Suppressor macrophage treated with lipopolysaccharide for 1 hour (primary cell): ENCODE measurements at regions not wholly inside any gene's neighbourhood (a gene's known extent, or its start where the extent isn't known, plus 50 kb on each side); places are given as distances from the start of the nearest gene placed in this dataset.
A peak's percentile ranks its signal among the peaks of the same experiment; 100 is the strongest.

Experiments used
- DNase-seq, 3 donors: peaks; one replicate each; pipeline ENCODE4 v3.0.0-alpha.2; 2020 to 2022

DNA sequence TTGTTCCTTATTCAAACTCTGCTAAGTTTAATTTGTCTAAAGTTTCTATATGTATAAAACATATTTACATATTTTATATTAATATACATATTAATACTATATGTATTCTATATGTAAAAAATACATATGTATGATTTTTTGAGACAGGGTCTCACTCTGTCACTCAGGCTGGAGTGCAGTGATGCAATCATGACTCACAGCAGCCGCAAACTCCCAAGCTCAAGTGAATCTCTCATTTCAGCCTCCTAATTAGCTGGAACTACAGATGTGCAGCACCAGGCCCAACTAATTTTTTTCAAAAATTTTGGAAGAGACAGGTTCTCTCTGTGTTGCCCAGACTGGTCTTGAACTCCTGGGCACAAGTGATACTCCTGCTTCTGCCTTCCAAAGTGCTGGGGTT lies 684.9 kb downstream of the TRAM1L1 start:
- peak in 2 of 3 donors; percentile 12 to 33 for DNase-seq

DNA sequence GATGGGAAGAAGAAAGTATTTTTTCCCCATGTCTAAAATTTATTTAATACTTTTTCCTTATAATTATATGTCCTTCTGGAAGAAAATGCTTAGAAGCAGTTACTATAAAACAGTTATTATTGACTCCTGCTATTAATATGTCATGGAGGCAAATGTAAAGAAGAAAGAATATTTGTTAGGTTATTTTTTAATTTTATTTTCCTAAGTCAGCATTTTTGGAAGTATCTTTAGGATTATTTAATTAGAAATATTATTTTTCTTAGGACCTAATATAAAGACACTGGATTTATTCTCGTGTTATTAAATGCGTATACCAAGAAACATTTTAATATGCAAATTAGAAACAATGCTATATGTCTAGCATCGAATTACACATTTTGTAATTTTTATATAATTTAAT lies 687.7 kb downstream of the TRAM1L1 start:
- no peak for DNase-seq

DNA sequence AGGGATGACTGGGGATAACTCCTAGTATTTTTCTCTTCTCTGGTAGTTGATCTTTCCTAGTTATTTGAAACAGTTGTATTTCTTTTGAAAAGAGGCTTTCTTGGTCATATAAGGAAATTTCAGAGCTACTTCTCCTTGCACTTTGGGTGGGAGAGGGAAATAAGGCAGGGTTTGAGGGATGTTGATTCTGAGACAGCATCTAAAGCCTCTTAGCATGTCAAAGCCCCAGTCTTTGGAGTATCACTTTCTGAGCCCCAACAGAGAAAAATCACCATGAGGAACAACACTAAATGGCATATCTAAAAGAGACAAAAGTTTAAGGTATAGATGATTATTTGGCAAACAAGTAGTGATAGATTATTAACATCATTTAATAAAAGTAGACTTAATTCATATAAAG lies 688.1 kb downstream of the TRAM1L1 start:
- DNase-seq, result peak in 1 of 3 donors; percentile 32

DNA sequence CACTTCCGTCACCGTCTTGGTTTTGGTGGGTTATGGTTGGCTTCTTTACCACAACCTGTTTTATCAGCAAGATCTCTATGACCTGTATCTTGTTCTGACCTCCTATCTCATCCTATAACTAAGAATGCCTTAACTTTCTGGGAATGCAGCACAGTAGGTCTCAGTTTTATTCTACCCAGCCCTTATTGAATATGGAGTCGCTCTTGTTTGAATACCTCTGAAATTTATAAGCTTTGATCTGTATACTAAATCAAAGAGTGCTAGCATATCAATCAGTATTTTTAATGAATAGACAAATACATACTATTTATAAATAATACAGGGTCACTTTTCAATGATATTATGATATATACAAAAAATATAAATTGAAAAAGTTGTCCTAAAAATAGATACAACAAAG lies 690.0 kb downstream of the TRAM1L1 start:
- DNase-seq, result no peak

DNA sequence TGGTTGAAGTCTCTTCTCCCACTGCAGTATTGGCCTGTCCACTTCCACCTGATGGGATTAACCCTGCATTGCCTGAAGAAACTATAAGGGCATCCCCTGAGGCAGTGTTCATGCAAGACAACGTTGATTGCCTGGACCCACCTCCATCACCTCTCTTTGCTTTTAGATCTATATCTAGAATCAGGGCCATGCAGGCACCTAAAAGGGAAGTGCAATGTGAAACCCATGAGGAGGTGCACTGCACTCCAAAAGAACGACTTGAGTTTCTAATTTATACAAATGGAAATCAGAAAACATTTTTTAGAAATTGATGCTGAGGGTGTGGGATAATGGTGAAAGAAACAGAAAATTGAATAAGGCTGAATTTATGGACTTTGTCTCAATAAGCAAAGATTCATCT lies 694.4 kb downstream of the TRAM1L1 start:
- no peak for DNase-seq

DNA sequence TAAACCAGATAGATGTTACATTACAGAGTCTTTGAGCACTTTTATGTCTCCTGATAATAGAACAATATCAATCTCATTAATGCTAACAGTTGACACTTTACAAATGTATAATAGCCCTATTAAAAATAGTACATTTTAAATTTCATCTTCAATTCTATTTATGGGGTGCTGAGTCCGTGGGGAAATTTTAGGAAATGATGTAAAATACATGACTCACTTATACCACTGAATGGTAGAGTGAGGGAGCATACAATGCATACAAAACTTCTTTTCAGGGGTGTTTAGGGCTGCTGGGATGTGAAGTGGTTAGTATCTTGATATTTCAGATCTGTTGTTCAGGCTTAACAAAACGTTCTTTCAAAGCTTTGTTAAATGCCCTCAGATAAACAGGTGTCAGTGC lies 696.2 kb downstream of the TRAM1L1 start:
- DNase-seq, result peak; percentile 1 to 60 (median 36)

DNA sequence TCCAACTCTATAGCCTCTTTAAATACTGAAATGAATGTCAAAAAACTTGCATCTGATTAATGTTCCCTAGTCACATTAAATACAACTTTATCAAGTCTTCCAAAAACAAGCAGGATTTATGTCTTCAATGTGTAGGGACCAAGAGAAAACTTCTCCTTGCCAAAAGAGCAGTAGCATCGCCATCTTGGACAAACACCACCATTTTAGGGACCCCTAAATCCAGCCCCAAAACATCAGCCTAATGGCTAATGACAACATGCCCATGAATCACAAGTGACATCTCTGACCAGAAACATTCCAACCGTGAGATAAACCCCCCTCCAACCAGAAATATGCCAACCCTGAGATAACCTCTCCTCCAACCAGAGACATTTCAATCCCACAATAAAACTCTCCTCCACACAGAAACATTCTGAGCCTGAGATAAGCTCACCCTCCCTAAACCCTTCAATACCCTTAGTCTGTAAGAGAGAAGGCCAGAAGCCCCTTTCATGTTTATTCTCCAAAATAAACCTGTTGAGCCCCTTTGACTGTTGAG lies 697.4 kb downstream of the TRAM1L1 start:
- no peak for DNase-seq

DNA sequence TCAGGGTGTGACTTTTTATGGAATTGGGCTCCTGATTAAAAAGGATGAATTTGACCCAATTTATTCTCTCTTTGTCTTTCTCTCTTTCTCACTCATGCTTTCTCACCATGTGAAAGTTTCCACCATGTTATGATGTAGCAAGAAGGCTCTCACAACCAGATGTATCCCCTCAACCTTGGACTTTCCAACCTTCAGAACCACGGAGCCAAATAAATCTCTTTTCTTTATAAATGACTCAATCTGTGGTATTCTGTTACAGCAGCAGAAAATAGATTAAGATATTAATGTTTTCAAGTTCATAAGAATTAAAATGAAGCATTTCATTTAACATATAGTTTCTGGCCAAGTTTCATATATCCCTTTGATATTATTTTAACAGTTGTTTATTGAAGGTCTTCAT lies 698.5 kb downstream of the TRAM1L1 start:
- peak in 1 of 3 donors; percentile 7 for DNase-seq

DNA sequence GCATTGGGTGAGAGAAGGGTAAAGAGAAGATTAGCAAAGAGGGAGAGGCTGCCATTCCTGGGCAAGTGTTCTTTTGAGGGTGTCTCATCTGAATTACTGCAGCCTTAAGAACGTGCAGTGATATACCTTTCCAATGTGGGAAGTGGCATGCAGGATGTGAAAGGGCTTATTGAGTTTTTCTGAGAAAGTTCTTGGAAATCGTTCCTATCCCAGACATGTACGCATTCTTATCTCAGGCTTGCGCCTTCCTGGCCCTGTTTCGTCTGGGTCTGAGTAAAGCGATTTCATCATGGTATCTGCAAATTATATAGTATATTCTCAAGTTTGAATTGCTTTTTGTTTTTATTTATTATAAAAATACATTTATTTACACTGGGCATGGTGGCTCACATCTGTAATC lies 699.8 kb downstream of the TRAM1L1 start:
- DNase-seq, result no peak

DNA sequence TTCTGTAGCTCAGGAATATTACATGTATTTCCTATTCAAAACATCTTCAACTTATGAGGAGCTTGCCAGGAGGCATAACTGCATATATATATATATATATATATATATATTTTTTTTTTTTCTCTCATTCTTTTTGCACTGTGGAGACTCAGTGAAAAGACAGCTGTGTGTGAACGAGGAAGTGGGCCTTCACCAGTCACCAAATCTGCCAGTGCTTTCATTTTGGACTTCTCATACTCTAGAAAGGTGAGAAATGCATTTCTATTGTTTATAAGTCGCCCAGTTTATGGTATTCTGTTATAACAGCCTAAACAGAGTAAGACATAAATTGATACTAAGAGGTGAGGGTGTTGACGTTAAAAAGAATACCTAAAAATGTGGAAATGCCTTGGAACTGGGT lies 710.6 kb downstream of the TRAM1L1 start:
- DNase-seq, result no peak

DNA sequence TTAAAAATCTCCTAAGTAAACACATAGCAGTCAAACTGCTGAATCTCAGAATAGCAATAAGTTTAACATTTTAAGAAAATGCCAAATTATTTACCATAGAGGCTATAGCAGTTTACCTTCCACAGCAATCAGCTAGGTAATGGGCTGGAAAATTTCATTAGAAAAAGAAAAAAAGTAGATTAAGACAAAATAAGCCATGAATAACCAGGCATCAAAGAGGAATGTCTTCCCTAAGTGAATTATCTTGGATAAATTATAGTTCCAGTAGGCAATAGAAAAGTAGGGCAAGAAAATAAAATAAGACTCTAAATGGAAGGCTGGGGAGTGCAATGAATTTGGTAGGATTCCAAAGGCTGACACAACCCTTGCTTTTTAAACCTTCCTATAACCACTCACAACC lies 722.8 kb downstream of the TRAM1L1 start:
- no peak for DNase-seq

DNA sequence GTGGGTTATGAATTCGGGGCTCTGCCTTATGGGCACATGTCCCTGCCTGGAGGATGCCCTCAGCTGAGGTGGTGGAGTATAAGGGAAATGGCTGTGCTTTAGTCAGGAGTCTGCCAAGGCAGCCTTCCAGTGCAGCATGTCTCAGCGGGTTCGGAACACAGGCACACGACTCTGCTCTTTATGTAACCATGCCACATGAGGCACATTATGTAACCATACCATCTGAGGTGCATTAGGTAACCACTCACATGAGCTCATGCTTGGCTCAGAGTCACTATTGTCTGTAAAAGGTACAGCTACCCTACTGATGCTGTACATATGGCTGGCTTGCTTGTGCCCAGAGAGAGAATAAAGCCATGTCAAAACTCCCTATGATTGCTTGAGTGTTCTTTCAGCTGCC lies 723.6 kb downstream of the TRAM1L1 start:
- no peak for DNase-seq

DNA sequence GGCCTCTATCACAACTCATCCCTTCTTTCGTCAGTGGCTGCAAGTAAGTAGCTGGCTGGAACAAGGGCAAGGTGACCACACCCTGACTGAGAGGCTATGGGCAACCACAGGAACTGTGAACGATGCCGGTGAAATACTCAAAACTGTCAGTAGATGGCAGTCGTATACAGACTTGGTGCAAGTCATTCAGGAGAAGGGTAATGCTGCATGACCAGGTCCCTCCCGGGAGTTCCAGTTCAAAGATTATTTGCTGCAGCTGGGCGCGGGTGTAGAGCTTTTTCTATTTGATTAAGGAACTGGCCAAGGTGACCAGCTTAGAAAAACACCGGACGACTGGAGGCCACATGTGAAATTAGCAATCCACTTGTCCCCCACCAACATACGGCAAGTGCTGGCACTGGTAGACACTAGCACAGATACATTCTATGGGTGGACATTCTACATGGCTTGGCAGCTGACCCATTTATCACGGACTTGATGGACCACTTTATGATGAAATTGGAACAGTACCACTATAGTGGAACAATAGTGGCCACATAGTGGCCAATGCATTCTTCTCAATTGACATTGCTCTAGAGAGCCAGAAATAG lies 726.6 kb downstream of the TRAM1L1 start:
- DNase-seq, result peak; percentile 73 to 86 (median 84)

DNA sequence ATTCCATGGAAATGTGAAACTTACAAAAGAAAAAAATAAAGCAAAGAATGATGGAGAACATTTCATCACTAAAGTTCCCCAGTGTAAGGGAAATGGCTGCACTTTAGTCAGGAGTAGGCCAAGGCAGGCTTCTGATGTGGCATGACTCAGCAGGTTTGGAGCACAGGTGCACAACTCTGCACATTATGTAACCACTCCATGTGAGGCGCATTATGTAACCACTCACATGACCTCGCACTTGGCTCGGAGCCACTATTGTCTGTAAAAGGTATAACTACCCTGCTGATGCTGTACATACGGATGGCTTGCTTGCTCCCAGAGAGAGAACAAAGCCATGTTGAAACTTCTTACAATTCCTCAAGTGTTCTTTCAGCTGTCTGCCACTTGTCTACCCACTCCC lies 727.6 kb downstream of the TRAM1L1 start:
- no peak for DNase-seq

DNA sequence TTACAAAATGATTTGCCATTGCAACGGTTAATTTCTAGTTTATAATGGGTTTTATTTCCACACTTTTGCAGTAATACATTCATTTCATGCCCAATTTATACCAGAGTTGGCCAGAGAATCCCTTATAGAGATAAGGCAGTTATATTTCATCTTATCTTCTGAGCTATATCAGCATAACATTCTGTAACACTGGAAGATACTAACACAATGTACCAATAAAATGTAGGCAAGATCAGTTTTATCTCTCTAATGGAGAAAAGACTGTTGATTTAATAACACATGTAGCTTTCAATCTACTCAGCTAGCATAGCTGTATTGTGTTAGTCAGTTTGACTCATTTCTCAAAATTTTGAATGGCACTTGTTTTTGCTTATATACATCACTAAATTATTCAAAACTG lies 738.6 kb downstream of the TRAM1L1 start:
- no peak for DNase-seq

DNA sequence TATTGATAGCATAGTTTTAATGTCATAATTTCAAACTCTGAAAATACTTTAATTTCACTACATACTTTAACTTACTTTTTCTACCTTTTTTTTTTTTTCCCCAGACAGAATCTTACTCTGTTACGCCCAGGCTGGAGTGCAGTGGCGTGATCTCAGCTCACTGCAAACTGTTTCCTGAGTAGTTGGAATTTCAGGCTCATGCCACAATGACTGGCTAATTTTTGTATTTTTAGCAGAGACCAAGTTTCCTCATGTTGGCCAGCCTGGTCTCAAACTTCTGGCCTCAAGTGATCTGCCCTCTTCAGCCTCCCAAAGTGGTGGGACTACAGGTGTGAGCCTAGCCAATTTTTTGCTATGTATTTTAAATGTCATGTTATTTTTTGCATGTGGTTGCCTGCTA lies 741.6 kb downstream of the TRAM1L1 start:
- DNase-seq, result peak; percentile 52 to 54 (median 53)

DNA sequence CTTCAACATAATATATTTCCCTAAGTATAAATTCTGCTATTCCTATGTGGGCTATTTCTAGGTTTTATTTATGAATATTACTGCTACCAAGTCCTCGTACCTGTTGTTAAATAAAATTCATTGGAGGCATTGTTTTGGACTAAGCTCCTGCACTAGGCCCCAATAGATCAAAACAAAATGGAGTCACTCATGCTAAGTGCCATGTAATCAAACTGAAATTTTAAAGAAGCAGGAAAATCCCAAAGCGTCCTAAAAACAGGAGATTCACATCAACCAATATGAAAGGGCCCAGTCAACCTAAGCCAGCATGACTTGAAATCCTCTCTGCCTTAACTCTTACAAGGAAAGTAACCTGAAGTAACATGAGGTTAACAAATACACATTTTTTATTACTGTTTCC lies 743.2 kb downstream of the TRAM1L1 start:
- DNase-seq, result no peak

DNA sequence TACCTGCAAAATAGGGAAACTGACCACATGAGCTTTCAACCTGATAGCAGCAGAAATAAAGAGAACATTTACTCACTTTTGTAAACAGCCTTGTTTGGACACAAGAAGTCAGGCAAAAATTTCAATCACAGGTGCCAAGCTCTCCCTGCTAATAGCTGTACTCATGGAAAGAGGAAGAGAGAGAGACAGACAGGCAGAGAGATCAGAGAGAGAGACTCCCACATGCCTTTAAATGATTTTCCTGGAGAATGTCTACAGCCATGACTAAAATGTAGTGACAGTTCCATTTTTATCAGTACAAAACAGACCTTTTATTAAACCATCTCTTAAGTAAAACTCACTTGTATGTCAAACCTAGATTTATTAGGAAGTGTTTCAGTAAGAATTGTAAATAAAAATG lies 752.9 kb downstream of the TRAM1L1 start:
- no peak for DNase-seq

DNA sequence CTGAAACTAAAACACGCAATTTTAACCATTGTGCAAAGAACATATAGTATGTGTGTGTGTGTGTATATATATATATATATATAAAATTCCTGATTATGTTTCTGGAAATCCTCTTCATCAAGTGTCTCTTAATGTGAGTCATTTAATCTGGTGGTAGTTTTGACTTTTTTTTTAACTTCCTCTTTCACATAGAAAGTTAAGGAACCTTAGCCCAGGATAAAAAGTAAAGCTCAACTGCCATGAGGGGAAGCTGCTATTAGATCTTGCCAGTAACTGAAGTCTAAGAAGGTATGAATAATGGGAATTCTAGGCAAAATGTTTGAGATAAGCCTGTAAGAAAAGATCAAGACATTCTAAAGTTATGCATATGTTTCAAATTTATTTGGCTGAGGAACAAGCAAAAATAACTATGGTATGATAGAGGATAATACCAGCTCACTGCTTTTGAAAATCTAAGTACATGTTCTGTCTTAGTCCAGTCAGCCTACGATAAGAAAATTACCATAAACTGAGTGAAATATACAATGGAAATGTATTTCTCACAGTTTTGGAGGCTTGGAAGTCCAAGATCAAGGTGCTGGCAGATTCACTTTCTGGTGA lies 757.0 kb downstream of the TRAM1L1 start:
- peak; percentile 15 to 63 (median 48) for DNase-seq

DNA sequence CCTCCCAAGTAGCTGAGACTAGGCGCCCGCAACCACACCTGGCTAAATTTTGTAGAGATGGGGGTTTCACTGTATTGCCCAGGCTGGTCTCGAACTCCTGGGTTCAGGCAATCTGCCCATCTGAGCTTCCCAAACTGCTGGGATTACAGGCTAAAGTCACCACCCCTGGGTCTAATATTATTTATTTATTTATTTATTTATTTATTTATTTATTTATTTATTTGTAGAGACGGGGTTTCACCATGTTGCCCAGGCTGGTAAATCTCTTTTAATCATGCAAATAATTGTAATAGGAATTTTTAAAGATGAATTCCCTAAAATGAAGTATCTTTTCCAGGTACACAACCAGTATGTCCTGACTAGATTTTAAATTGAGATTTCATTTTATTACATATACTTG lies 761.8 kb downstream of the TRAM1L1 start:
- no peak for DNase-seq

DNA sequence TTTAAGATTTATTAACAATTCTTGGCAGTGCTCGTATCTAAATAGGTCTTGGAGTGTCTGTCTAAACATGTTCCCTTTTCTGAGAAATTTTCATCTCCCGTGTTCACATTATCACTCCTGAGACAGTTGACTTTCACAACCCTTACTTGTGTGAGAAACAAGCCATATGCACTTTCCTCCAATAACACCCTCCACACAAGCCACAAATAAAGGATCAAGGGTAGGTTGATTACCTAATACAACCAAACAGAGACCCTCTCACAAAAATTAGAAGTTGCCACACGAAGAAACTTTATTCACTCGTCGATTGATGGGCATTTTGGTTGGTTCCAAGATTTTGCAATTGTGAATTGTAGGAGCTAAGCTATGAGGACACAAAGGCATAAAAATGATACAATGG lies 763.9 kb downstream of the TRAM1L1 start:
- DNase-seq, result no peak

DNA sequence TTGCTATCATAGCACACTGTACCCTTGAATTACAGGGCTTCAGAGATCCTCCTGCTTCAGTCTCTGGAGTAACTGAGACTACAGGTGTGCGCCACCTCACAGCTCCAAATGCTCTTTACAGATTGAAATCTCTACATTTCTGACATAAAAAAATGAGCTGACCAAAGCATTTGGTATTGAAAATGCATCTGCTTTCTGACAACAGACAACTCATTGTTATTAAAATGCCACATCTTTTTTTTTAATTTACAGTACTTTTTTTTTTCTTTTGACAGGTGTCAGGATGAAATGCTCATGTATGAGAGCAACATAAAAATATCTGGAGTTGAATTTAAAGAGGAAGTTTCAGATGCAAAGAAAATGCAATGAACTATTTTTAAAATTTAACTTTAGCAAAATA lies 764.5 kb downstream of the TRAM1L1 start:
- no peak for DNase-seq

DNA sequence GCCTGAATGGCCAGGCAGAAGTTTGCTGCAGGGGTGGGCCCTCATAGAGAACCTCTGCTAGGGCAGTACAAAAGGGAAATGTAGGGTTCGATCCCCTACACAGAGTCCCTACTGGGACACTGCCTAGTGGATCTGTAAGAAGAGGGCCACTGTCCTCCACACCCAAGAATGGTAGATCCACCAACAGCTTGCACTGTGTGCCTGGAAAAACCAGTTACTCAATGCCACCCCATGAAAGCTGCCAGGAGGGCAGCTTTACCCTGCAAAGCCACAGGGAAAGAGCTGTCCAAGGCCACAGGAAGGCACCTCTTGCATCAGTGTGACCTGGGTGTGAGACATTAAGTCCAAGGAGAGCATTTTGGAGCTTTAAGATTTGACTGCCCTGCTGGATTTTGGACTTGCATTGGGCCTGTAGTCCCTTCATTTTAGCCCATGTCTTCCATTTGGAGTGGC lies 781.6 kb downstream of the TRAM1L1 start:
- DNase-seq, result no peak

DNA sequence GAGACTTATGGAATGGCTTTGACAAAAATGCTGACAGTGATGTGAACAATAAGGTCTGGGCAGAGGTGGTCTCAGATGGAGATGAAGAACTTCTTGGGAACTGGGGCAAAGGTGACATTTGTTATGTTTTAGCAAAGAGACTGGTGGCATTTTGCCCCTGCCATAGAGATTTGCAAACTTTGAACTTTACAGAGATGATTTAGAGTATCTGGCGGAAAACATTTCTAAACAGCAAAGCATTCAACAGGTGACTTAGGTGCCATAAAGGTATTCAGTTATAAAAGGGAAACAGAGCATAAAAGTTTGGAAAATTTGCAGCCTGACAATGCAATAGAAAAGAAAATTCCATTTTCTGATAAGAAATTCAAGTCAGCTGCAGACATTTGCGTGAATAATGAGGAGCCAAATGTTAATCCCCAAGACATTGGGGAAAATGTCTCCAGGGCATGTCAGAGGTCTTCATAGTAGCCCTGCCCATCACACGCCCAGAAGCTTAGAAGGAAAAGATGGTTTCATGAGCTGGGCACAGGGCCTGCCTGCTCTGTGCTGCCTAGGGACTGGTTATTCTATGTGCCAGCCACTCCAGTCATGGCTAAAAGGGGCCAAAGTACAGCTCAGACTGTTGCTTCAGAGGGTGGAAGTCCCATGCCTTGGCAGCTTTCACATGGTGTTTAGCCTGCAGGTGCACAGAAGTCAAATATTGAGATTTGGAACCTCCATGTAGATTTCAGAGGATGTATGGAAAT lies 782.2 kb downstream of the TRAM1L1 start:
- no peak for DNase-seq
